OCI-LY1 (cell line): ENCODE measurements at regions not wholly inside any gene's neighbourhood (a gene's known extent, or its start where the extent isn't known, plus 50 kb on each side); places are given as distances from the start of the nearest gene placed in this dataset.

Experiments
- H2AFZ ChIP-seq: fragments of 200-600 bp; sonication (generic), shearing (Covaris generic); 2 replicates; pipeline ENCODE4 v1.6.0; 2014; ENCODE audit warnings: antibody characterized with exemption, mild to moderate bottlenecking, low read length
- H3F3A ChIP-seq: fragments of 200-600 bp; sonication (generic), shearing (Covaris generic); 2 replicates; pipeline ENCODE4 v1.6.0; 2014; ENCODE audit warnings: mild to moderate bottlenecking, antibody characterized with exemption, low read length, moderate library complexity; ENCODE audit not compliant: insufficient read depth
- H3K27ac ChIP-seq: fragments of 200-600 bp; sonication (generic); 2 replicates; pipeline ENCODE4 v1.5.1; 2014; ENCODE audit warnings: low read length, mixed run types, mild to moderate bottlenecking, low read depth; ENCODE audit not compliant: poor library complexity, severe bottlenecking
- H3K27me3 ChIP-seq: fragments of 200-600 bp; sonication (generic); 2 replicates; pipeline ENCODE4 v1.6.0; 2014; ENCODE audit warnings: antibody characterized with exemption, mild to moderate bottlenecking, low read length, moderate library complexity; ENCODE audit not compliant: insufficient read depth
- H3K36me3 ChIP-seq: fragments of 200-600 bp; sonication (generic); 2 replicates; pipeline ENCODE4 v1.6.1; 2014; ENCODE audit warnings: mild to moderate bottlenecking, antibody characterized with exemption, low read length, moderate library complexity, mixed read lengths; ENCODE audit not compliant: insufficient read depth
- H3K4me1 ChIP-seq: fragments of 200-600 bp; sonication (generic); 2 replicates; pipeline ENCODE4 v1.5.1; 2014; ENCODE audit warnings: mild to moderate bottlenecking, low read length, moderate library complexity; ENCODE audit not compliant: insufficient read depth, severe bottlenecking
- H3K4me2 ChIP-seq: fragments of 200-600 bp; sonication (generic), shearing (Covaris generic); 2 replicates; pipeline ENCODE4 v1.6.1; 2014; ENCODE audit warnings: low read length
- H3K4me3 ChIP-seq: fragments of 200-600 bp; sonication (generic); 2 replicates; pipeline ENCODE4 v1.5.1; 2014; ENCODE audit warnings: low read length, low read depth, mild to moderate bottlenecking, mixed read lengths; ENCODE audit not compliant: poor library complexity, severe bottlenecking
- H3K79me2 ChIP-seq: fragments of 200-600 bp; shearing (Covaris generic); 2 replicates; pipeline ENCODE4 v1.6.1; 2016; ENCODE audit warnings: mixed run types, low read length, mixed read lengths; ENCODE audit not compliant: insufficient read depth
- H3K9ac ChIP-seq: fragments of 200-600 bp; sonication (generic), shearing (Covaris generic); 2 replicates; pipeline ENCODE4 v1.6.1; 2014; ENCODE audit warnings: mild to moderate bottlenecking, low read length, mixed read lengths
- H3K9me2 ChIP-seq: fragments of 200-600 bp; sonication (generic), shearing (Covaris generic); 2 replicates; pipeline ENCODE4 v1.6.1; 2014; ENCODE audit warnings: low read depth, mild to moderate bottlenecking, low read length, mixed read lengths
- H3K9me3 ChIP-seq: fragments of 200-600 bp; shearing (Covaris generic); 2 replicates; pipeline ENCODE4 v1.6.1; 2014; ENCODE audit warnings: low read length, mixed read lengths
- H4K20me1 ChIP-seq: fragments of 200-600 bp; sonication (generic), shearing (Covaris generic); 2 replicates; pipeline ENCODE4 v1.6.0; 2016; ENCODE audit warnings: mild to moderate bottlenecking, low read length; ENCODE audit not compliant: insufficient read depth
- CTCF ChIP-seq: fragments of 200-600 bp; sonication (generic), shearing (Covaris generic); IDR thresholded peaks from 2 replicates; pipeline ENCODE4 v1.5.1; 2017; ENCODE audit warnings: mild to moderate bottlenecking, antibody characterized with exemption, low read length, moderate library complexity, mixed read lengths
- EZH2 ChIP-seq: fragments of 200-600 bp; sonication (generic), shearing (Covaris generic); IDR thresholded peaks from 2 replicates; pipeline ENCODE4 v1.8.0; 2017; ENCODE audit warnings: borderline replicate concordance, mixed run types, mild to moderate bottlenecking, antibody characterized with exemption, low read length, moderate library complexity, mixed read lengths

- Histone ChIP-seq H3K4me2 (peak overlapping the region; percentile 35; the same call in 1 of the 2 replicates), H2AFZ (no peak overlapping the region)
- TF ChIP-seq CTCF, result no peak
- no peak for TF ChIP-seq EZH2
Measured at GRCh38 chr9:75636427-75637045, 253.9 kb upstream of the PCSK5 start.

GRCh38 chr9:75639971-75640610 is 250.4 kb upstream of the PCSK5 start:
- TF ChIP-seq EZH2 (no peak), CTCF (no peak)
- Histone ChIP-seq H3K4me2 (peak overlapping the region; percentile 18; the same call in 1 of the 2 replicates), H3K79me2 (no peaks in the 10 kb centered on the region), H3K9ac (no peak overlapping the region; the same call in 1 of the 2 replicates), H3K4me1 (peaks cover 95% of the 10 kb centered on the region), H3K9me3 (no peaks in the 10 kb centered on the region), H3K27ac (peak overlapping the region; percentile 71), H4K20me1 (no peaks in the 10 kb centered on the region), H3K4me3 (no peak overlapping the region), H3F3A (no peaks in the 10 kb centered on the region), H3K9me2 (no peaks in the 10 kb centered on the region), H3K36me3 (no peaks in the 10 kb centered on the region), H3K27me3 (no peaks in the 10 kb centered on the region), H2AFZ (peak overlapping the region; percentile 20; the same call in 1 of the 2 replicates)

More at GRCh38 chr9:75636427-75637045, 253.9 kb upstream of the PCSK5 start:
- peaks cover 5% of the 10 kb centered on the region; the same call in 1 of the 2 replicates for H3F3A ChIP-seq
- no peak overlapping the region for H3K4me3 ChIP-seq
- peak overlapping the region; percentile 90 for H3K27ac ChIP-seq
- peaks cover 80% of the 10 kb centered on the region for H3K4me1 ChIP-seq
- no peaks in the 10 kb centered on the region for H4K20me1 ChIP-seq
- no peaks in the 10 kb centered on the region for H3K36me3 ChIP-seq
- H3K9ac ChIP-seq, result peak overlapping the region; percentile 22; the same call in 1 of the 2 replicates
- no peaks in the 10 kb centered on the region for H3K27me3 ChIP-seq
- no peaks in the 10 kb centered on the region for H3K9me2 ChIP-seq
- no peaks in the 10 kb centered on the region for H3K79me2 ChIP-seq
- no peaks in the 10 kb centered on the region for H3K9me3 ChIP-seq

- Histone ChIP-seq H3K4me1 (peaks cover 77% of the 10 kb centered on the region), H3K9me3 (no peaks in the 10 kb centered on the region), H3K9ac (no peak overlapping the region), H3K4me2 (no peak overlapping the region), H3K9me2 (no peaks in the 10 kb centered on the region), H3K27ac (no peak overlapping the region), H3F3A (no peaks in the 10 kb centered on the region), H3K27me3 (no peaks in the 10 kb centered on the region), H3K4me3 (no peak overlapping the region), H3K36me3 (no peaks in the 10 kb centered on the region), H3K79me2 (no peaks in the 10 kb centered on the region), H4K20me1 (no peaks in the 10 kb centered on the region), H2AFZ (no peak overlapping the region)
- TF ChIP-seq CTCF, result no peak
- TF ChIP-seq EZH2, result no peak
Measured at GRCh38 chr9:75642522-75642921, 248.0 kb upstream of the PCSK5 start.
